ENCODE measurements at regions not wholly inside any gene's neighbourhood (a gene's known extent, or its start where the extent isn't known, plus 50 kb on each side); places are given as distances from the start of the nearest gene placed in this dataset.

DNA sequence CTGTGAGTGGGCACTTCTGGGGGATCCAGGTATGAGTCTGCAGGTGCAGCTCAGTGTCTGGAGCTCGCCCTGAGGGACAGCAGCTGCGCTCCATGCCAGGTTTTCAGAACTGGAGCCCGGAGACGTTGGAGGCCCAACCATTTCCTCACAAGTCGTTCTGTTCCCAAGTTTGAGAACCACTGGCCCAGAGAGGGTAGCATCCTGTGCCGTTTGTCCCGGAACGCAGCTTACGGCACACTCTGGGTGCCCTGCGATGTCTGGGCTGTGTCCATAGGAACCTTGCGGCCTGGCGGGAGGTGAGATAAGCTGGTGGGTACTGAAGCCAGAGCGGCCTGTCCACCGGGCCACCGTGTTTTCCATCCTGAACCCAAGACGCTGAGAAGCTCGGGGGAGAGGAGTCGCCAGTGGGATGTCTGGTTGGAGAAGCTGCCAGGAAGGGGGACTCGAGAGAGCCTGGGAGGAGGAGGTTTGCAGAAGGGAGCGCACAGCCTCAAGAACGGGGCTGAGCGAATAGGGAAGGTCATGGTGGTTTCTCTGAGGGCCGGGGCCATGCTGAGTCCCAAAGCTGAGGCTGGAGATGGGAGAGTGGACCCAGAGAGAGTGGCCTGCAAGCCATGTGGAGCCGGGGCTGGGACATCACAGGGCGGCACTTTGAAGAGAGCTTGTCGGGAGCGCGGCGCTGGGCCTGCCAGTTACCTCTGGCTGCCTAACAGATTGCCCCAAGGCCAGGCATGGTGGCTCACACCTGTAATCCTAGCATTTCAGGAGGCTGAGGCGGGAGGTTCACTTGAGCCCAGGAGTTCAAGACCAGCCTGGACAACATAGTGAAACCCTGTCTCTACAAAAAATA is 211.0 kb upstream of the GSE1 start:
- TF ChIP-seq, protein P1, sequence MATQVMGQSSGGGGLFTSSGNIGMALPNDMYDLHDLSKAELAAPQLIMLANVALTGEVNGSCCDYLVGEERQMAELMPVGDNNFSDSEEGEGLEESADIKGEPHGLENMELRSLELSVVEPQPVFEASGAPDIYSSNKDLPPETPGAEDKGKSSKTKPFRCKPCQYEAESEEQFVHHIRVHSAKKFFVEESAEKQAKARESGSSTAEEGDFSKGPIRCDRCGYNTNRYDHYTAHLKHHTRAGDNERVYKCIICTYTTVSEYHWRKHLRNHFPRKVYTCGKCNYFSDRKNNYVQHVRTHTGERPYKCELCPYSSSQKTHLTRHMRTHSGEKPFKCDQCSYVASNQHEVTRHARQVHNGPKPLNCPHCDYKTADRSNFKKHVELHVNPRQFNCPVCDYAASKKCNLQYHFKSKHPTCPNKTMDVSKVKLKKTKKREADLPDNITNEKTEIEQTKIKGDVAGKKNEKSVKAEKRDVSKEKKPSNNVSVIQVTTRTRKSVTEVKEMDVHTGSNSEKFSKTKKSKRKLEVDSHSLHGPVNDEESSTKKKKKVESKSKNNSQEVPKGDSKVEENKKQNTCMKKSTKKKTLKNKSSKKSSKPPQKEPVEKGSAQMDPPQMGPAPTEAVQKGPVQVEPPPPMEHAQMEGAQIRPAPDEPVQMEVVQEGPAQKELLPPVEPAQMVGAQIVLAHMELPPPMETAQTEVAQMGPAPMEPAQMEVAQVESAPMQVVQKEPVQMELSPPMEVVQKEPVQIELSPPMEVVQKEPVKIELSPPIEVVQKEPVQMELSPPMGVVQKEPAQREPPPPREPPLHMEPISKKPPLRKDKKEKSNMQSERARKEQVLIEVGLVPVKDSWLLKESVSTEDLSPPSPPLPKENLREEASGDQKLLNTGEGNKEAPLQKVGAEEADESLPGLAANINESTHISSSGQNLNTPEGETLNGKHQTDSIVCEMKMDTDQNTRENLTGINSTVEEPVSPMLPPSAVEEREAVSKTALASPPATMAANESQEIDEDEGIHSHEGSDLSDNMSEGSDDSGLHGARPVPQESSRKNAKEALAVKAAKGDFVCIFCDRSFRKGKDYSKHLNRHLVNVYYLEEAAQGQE (IDR thresholded peaks at IDR 0.05; ENCODE audit: borderline replicate concordance), result no peak
- TF ChIP-seq TAF1 (IDR thresholded peaks at IDR 0.05; ENCODE audit: low read depth) (no peak), EZH2 (IDR thresholded peaks at IDR 0.05; ENCODE audit: borderline replicate concordance, insufficient read depth, low read length, poor library complexity, severe bottlenecking) (no peak), RAD21 (conservative IDR thresholded peaks at IDR 0.05) (no peak), MXI1 (conservative IDR thresholded peaks at IDR 0.05; ENCODE audit: poor library complexity, severe bottlenecking) (no peak), POLR2AphosphoS5 (IDR thresholded peaks at IDR 0.05) (no peak), SMC3 (conservative IDR thresholded peaks at IDR 0.05; ENCODE audit: poor library complexity) (no peak), EP300 (conservative IDR thresholded peaks at IDR 0.05; ENCODE audit: poor library complexity, severe bottlenecking) (no peak)
- TF ChIP-seq, protein P2, sequence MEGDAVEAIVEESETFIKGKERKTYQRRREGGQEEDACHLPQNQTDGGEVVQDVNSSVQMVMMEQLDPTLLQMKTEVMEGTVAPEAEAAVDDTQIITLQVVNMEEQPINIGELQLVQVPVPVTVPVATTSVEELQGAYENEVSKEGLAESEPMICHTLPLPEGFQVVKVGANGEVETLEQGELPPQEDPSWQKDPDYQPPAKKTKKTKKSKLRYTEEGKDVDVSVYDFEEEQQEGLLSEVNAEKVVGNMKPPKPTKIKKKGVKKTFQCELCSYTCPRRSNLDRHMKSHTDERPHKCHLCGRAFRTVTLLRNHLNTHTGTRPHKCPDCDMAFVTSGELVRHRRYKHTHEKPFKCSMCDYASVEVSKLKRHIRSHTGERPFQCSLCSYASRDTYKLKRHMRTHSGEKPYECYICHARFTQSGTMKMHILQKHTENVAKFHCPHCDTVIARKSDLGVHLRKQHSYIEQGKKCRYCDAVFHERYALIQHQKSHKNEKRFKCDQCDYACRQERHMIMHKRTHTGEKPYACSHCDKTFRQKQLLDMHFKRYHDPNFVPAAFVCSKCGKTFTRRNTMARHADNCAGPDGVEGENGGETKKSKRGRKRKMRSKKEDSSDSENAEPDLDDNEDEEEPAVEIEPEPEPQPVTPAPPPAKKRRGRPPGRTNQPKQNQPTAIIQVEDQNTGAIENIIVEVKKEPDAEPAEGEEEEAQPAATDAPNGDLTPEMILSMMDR (IDR thresholded peaks at IDR 0.05; ENCODE audit: poor library complexity, severe bottlenecking), result no peak
- peaks cover 3% of the 10 kb centered on the region for H3K9me3 ChIP-seq (ENCODE audit: low read length)
- H3K27me3 ChIP-seq (ENCODE audit: insufficient read depth, low read depth, low read length), result no peaks in the 10 kb centered on the region
- no peaks in the 10 kb centered on the region for H3K79me2 ChIP-seq (replicated peaks; ENCODE audit: insufficient read depth, low read length)
- H3F3A ChIP-seq (ENCODE audit: insufficient read depth, low read length, poor library complexity, severe bottlenecking), result no peaks in the 10 kb centered on the region
- no peaks in the 10 kb centered on the region for H4K20me1 ChIP-seq (ENCODE audit: insufficient read depth)
- H3K4me2 ChIP-seq (ENCODE audit: low read length), result no peak overlapping the region
- no peak overlapping the region for H3K27ac ChIP-seq (ENCODE audit: low read length)
- no peaks in the 10 kb centered on the region for H3K9me2 ChIP-seq (ENCODE audit: insufficient read depth, low read length)
- H3K4me3 ChIP-seq (ENCODE audit: low read length), result no peak overlapping the region
- no peak overlapping the region for H2AFZ ChIP-seq (ENCODE audit: low read depth, low read length)
- H3K9ac ChIP-seq (ENCODE audit: low read length), result no peak overlapping the region
- no peaks in the 10 kb centered on the region for H3K36me3 ChIP-seq (ENCODE audit: insufficient read depth, low read length)

DNA sequence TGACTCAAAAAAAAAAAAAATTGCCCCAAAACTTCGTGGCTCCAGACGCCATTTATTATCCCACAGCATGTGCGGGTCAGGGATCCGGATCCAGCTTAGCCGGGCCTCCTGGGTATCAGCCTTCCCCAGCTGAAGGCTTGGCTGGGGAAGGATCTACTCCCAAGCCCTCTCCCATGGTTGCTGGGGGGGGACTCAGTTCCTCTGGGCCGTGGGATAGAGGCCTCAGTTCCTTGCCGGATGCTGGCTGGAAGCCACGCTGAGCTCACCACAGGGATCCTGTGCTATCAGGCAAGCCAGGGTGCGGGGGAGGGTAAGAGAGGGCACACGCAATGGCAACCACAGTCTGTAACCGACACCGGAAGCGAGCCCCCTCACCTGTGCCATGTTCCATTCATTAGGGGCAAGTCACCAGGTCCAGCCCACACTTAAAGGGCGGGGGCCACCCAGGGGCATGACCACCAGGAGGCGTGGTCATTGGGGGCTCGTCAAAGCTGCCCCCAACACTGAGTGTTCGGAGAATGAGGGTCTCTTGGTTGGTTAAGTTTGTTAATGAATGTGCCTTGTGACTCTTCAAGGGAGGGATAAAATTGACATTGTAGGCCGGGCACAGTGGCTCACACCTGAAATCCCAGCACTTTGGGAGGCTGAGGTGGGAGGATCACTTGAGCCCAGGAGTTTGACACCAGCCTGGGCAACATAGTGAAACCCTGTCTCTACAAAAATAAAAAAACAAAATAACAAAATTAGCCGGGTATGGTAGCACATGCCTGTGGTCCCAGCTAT is 210.0 kb upstream of the GSE1 start:
- H4K20me1 ChIP-seq (ENCODE audit: insufficient read depth), result no peaks in the 10 kb centered on the region
- H3K9me2 ChIP-seq (ENCODE audit: insufficient read depth, low read length), result no peaks in the 10 kb centered on the region
- no peak overlapping the region for H3K4me2 ChIP-seq (ENCODE audit: low read length)
- H3K79me2 ChIP-seq (replicated peaks; ENCODE audit: insufficient read depth, low read length), result no peaks in the 10 kb centered on the region
- H3K9me3 ChIP-seq (ENCODE audit: low read length), result peaks cover 3% of the 10 kb centered on the region
- no peaks in the 10 kb centered on the region for H3K36me3 ChIP-seq (ENCODE audit: insufficient read depth, low read length)
- TF ChIP-seq, protein P1 (IDR thresholded peaks at IDR 0.05; ENCODE audit: borderline replicate concordance), result no peak
- TF ChIP-seq SMC3 (conservative IDR thresholded peaks at IDR 0.05; ENCODE audit: poor library complexity), result no peak
- TF ChIP-seq POLR2AphosphoS5 (IDR thresholded peaks at IDR 0.05), result no peak
- no peak for TF ChIP-seq MXI1 (conservative IDR thresholded peaks at IDR 0.05; ENCODE audit: poor library complexity, severe bottlenecking)
- TF ChIP-seq, protein P2 (IDR thresholded peaks at IDR 0.05; ENCODE audit: poor library complexity, severe bottlenecking), result no peak
- H3K4me3 ChIP-seq (ENCODE audit: low read length), result no peak overlapping the region
- H3K27me3 ChIP-seq (ENCODE audit: insufficient read depth, low read depth, low read length), result no peaks in the 10 kb centered on the region
- H2AFZ ChIP-seq (ENCODE audit: low read depth, low read length), result no peak overlapping the region
- H3K27ac ChIP-seq (ENCODE audit: low read length), result no peak overlapping the region
- H3K9ac ChIP-seq (ENCODE audit: low read length), result no peak overlapping the region
- no peaks in the 10 kb centered on the region for H3F3A ChIP-seq (ENCODE audit: insufficient read depth, low read length, poor library complexity, severe bottlenecking)
